ENCODE measurements at regions not wholly inside any gene's neighbourhood (a gene's known extent, or its start where the extent isn't known, plus 50 kb on each side); places are given as distances from the start of the nearest gene placed in this dataset.
A peak's percentile ranks its signal among the peaks of the same experiment; 100 is the strongest.

DNA sequence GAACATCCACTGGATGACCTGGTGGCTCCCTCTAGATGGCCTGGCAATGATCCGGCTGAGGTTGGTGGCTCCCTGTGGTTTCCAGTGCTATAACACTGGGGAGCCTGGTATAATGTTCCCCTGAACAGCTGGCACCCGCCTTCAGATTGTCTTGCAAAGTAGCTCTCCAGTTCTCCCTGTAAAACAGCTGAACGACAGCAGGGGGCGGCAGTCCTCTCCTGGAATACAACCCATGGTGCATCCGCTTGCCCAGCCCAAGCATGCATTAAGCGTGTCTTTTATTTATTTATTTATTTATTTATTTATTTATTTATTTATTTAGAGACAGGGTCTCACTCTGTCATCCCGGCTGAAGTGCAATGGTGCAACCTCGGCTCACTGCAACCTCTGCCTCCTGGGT lies 258.9 kb downstream of the BUD13 start:
- TF ChIP-seq, protein P1, sequence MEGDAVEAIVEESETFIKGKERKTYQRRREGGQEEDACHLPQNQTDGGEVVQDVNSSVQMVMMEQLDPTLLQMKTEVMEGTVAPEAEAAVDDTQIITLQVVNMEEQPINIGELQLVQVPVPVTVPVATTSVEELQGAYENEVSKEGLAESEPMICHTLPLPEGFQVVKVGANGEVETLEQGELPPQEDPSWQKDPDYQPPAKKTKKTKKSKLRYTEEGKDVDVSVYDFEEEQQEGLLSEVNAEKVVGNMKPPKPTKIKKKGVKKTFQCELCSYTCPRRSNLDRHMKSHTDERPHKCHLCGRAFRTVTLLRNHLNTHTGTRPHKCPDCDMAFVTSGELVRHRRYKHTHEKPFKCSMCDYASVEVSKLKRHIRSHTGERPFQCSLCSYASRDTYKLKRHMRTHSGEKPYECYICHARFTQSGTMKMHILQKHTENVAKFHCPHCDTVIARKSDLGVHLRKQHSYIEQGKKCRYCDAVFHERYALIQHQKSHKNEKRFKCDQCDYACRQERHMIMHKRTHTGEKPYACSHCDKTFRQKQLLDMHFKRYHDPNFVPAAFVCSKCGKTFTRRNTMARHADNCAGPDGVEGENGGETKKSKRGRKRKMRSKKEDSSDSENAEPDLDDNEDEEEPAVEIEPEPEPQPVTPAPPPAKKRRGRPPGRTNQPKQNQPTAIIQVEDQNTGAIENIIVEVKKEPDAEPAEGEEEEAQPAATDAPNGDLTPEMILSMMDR (IDR thresholded peaks at IDR 0.05; ENCODE audit: borderline replicate concordance, insufficient read depth, low read depth, low read length): peak; percentile 62; the same call in 1 of the 2 replicates

GRCh38 chr11:116513278-116513823 lies 259.4 kb downstream of the BUD13 start:
- TF ChIP-seq, protein P1 (IDR thresholded peaks at IDR 0.05; ENCODE audit: borderline replicate concordance, insufficient read depth, low read depth, low read length): no peak
- H3K4me3 ChIP-seq (ENCODE audit: low read depth, low read length): no peak overlapping the region

More for the DNA sequence above, 258.9 kb downstream of the BUD13 start:
- H3K4me3 ChIP-seq (ENCODE audit: low read depth, low read length): no peak overlapping the region

GRCh38 chr11:116512841-116513240 lies 259.9 kb downstream of the BUD13 start:
- TF ChIP-seq, protein P1 (IDR thresholded peaks at IDR 0.05; ENCODE audit: borderline replicate concordance, insufficient read depth, low read depth, low read length): no peak
- H3K4me3 ChIP-seq (ENCODE audit: low read depth, low read length): no peak overlapping the region

DNA sequence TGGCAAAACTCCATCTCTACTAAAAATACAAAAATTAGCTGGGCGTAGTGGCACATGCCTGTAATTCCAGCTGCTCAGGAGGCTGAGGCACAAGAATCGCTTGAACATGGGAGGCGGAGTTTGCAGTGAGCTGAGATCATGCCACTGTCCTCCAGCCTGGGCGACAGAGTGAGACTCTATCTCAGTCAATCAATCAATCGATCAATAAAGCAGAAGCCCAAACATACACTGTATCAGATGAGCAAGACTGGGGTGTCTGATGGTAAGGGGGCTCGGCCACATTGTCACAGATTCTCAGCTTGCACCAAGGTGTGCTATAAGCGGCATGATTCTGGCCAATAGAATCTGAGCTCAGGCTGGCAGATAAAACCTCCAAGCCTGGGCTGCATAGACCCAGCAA lies 261.1 kb downstream of the BUD13 start:
- TF ChIP-seq, protein P1 (IDR thresholded peaks at IDR 0.05; ENCODE audit: borderline replicate concordance, insufficient read depth, low read depth, low read length): no peak
- no peak overlapping the region for H3K4me3 ChIP-seq (ENCODE audit: low read depth, low read length)

GRCh38 chr11:116510886-116511650 lies 261.7 kb downstream of the BUD13 start:
- no peak overlapping the region for H3K4me3 ChIP-seq (ENCODE audit: low read depth, low read length)
- TF ChIP-seq, protein P1 (IDR thresholded peaks at IDR 0.05; ENCODE audit: borderline replicate concordance, insufficient read depth, low read depth, low read length): no peak

DNA sequence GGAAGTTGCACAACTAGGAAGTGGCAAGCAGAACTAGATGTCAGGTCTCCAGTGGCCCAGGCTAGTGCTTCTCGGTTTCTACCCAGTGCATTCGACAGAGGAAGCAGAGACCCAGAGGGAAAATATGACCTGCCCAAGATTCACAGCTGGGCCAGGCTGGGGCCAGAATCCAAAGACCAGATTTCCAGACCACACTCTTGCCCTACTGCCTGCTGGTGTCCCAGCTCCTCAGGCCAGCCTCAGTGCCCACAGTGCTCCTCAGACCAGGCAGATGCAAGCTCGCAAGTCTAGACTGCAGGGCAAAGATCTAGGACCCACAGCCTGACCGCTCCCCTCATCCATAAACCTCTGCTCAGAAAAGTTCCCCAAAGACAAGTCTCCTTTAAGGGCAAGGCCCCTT lies 262.6 kb downstream of the BUD13 start:
- no peak overlapping the region for H3K4me3 ChIP-seq (ENCODE audit: low read depth, low read length)
- TF ChIP-seq, protein P1 (IDR thresholded peaks at IDR 0.05; ENCODE audit: borderline replicate concordance, insufficient read depth, low read depth, low read length): no peak

DNA sequence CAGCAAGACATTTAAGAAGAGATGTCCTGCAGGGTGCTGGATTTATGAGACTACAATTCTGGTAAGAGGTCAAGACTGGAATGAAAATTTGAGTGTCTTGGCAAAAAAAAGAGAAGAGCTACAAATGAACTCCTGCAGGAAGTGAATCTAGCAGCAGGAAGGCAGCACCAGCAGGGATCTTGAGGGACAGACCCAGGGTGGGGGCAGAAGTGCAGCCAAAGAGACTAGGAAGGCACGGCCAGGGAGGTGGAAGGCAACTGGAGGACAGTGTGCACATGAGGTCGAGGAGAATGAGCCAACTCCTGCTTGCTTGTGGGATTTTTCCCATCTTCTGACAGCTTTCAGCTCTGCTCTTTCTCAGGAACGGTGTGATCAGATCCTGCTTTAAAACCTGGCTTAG lies 263.2 kb downstream of the BUD13 start:
- H3K4me3 ChIP-seq (ENCODE audit: low read depth, low read length): no peak overlapping the region
- TF ChIP-seq, protein P1 (IDR thresholded peaks at IDR 0.05; ENCODE audit: borderline replicate concordance, insufficient read depth, low read depth, low read length): no peak

All from GM12875 (cell line).